ENCODE measurements at regions not wholly inside any gene's neighbourhood (a gene's known extent, or its start where the extent isn't known, plus 50 kb on each side); places are given as distances from the start of the nearest gene placed in this dataset.

DNA sequence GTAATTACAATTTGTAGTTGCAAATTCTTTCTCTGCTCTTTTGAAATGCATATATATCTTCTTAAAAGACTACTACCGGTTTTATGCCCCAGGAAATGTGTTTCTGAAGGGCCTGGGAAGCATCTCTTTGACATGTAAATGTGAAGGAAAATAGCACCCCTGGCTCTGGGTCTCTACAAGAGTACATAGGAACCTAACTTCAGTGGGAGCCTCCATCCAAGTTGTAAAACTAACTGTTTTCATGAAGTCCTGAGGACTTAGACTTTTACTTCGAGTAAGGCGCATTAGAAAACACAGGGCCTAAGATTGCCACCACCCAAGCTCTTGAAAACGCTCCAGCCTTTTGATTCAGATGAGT, 99.4 kb downstream of the CBLN2 start:
- Mint-ChIP-seq H3K4me3 (no peak overlapping the region), H3K36me3 (ENCODE audit: low read depth) (no peaks in the 10 kb centered on the region), H3K9me3 (no peaks in the 10 kb centered on the region), H3K27me3 (ENCODE audit: low read depth) (no peaks in the 10 kb centered on the region), H3K4me1 (no peaks in the 10 kb centered on the region), H3K27ac (no peak overlapping the region)
- TF ChIP-seq, protein P1, sequence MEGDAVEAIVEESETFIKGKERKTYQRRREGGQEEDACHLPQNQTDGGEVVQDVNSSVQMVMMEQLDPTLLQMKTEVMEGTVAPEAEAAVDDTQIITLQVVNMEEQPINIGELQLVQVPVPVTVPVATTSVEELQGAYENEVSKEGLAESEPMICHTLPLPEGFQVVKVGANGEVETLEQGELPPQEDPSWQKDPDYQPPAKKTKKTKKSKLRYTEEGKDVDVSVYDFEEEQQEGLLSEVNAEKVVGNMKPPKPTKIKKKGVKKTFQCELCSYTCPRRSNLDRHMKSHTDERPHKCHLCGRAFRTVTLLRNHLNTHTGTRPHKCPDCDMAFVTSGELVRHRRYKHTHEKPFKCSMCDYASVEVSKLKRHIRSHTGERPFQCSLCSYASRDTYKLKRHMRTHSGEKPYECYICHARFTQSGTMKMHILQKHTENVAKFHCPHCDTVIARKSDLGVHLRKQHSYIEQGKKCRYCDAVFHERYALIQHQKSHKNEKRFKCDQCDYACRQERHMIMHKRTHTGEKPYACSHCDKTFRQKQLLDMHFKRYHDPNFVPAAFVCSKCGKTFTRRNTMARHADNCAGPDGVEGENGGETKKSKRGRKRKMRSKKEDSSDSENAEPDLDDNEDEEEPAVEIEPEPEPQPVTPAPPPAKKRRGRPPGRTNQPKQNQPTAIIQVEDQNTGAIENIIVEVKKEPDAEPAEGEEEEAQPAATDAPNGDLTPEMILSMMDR (IDR thresholded peaks at IDR 0.05; ENCODE audit: unreplicated experiment in 3 of 3) = no peak

DNA sequence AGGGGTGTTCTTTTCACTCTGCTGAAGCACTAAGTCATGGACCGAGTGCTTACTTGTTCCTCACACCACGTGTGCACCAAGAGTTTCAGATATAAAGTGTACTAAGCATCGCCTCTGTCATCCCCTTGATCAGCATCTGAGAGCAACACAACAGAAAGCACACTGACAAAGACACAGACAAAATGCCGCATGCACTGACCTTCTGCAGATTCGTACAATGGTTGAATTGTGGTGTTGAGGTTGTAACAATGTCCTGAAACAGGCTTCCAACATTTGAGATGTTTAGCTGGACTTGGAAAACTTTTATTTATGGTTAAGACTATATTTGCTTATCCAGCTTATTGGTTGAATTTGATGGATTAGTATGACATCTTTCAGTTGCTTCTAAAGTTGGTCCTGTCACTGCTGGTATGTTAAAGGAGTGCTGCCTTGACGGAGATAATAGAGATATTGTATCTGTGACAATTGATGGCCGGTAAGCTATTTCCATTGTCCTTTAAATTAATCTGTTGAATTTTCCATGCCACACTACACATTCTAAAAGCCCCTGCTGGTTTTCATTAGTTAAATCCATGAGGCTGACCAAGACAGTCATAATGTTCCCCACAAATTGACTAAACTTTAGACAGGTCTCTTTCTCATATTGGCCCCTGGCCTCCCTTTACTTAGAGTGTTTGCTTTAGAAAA, 99.9 kb downstream of the CBLN2 start:
- H3K4me1 Mint-ChIP-seq = no peaks in the 10 kb centered on the region
- peaks cover 2% of the 10 kb centered on the region for H3K27me3 Mint-ChIP-seq (ENCODE audit: low read depth)
- H3K9me3 Mint-ChIP-seq = no peaks in the 10 kb centered on the region
- H3K36me3 Mint-ChIP-seq (ENCODE audit: low read depth) = no peaks in the 10 kb centered on the region
- no peak overlapping the region for H3K27ac Mint-ChIP-seq
- H3K4me3 Mint-ChIP-seq = no peak overlapping the region
- TF ChIP-seq, protein P1 (IDR thresholded peaks at IDR 0.05; ENCODE audit: unreplicated experiment in 3 of 3) = no peak

DNA sequence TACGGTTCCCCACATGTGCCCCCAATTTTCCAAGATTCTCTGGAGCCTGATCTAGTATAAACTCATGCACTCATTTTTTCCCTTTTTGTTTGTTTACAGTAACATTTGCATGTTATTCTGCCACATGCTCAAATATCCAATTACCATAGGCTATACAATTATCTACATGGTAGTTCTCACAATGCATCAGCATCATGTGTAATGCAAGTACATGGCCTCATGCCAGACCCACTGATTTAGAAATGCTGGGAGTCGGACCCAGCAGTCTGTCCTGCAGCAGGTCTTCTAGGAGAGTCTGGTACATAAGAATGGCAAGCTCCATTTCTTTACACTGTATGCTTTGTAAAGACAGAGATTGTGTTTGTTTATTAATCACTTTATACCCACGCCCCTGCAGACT, 107.7 kb downstream of the CBLN2 start:
- no peak overlapping the region for H3K4me3 Mint-ChIP-seq

DNA sequence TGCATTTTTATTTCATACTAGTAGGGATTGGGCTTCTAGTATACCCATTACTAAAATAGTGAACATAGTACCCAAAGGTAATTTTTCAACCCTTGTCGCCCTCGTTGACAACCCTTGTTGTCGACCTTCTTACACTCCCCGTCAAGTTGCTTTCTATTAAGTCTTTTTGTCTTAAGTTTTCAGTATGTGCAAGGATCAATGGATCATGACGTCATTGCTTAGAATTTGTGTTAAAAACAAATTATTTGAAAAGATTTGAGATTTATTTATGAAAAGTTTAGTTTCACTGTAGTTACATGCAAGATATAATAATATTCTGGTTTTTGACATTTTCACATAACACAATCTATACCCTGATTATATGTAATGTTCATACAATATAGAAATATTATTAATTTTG, 110.4 kb downstream of the CBLN2 start:
- Mint-ChIP-seq H3K9me3 (no peaks in the 10 kb centered on the region), H3K4me3 (no peak overlapping the region), H3K27ac (no peak overlapping the region), H3K36me3 (ENCODE audit: low read depth) (no peaks in the 10 kb centered on the region), H3K4me1 (no peaks in the 10 kb centered on the region), H3K27me3 (ENCODE audit: low read depth) (peaks cover 4% of the 10 kb centered on the region)
- TF ChIP-seq, protein P1 (IDR thresholded peaks at IDR 0.05; ENCODE audit: unreplicated experiment in 3 of 3) = no peak

More for the DNA sequence above, 107.7 kb downstream of the CBLN2 start:
- no peaks in the 10 kb centered on the region for H3K36me3 Mint-ChIP-seq (ENCODE audit: low read depth)
- no peak overlapping the region for H3K27ac Mint-ChIP-seq
- H3K4me1 Mint-ChIP-seq = no peaks in the 10 kb centered on the region
- H3K9me3 Mint-ChIP-seq = no peaks in the 10 kb centered on the region
- peaks cover 5% of the 10 kb centered on the region for H3K27me3 Mint-ChIP-seq (ENCODE audit: low read depth)
- TF ChIP-seq, protein P1 (IDR thresholded peaks at IDR 0.05; ENCODE audit: unreplicated experiment in 3 of 3) = no peak

DNA sequence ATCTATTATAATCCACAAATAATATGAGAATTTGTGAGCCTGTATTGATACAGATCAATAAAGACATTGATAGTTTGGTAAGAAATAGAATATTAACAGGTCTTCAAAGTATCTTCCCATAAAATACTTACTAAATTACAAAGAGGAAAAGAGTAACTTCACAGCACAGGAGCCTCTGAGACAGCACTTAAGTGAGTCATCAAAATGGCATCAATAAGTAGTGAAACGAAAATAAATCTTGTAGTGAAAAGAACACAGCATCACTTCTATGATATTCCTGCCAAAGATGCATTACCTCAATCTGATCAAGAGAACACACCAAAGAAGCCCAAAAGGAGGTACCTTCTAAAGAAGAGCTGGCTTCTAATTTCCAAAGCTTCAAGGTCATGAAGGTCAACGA, 116.4 kb downstream of the CBLN2 start:
- Mint-ChIP-seq H3K27ac (no peak overlapping the region), H3K4me1 (no peaks in the 10 kb centered on the region), H3K27me3 (ENCODE audit: low read depth) (peaks cover 4% of the 10 kb centered on the region), H3K36me3 (ENCODE audit: low read depth) (no peaks in the 10 kb centered on the region), H3K4me3 (no peak overlapping the region), H3K9me3 (no peaks in the 10 kb centered on the region)
- TF ChIP-seq, protein P1 (IDR thresholded peaks at IDR 0.05; ENCODE audit: unreplicated experiment in 3 of 3) = no peak

DNA sequence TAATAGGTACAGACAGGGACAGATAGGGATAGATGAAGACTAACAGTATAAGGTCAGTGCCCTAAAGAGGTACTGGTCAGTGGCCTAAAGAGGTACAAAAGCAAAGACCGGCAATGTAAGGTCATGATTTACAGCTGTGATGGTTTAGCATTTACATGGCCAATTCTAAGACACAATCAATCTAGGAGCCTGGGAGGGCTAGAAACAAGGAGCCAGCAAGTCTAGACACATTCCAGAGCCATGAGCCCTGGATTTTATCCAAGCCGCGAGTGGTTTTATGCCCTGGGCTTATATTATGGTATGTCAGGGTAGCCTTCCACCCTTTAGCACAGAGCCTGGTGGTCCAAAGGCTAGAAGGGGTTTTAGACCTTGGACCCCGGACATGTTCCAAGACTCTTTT, 124.2 kb downstream of the CBLN2 start:
- TF ChIP-seq, protein P1 (IDR thresholded peaks at IDR 0.05; ENCODE audit: unreplicated experiment in 3 of 3) = no peak
- H3K27ac Mint-ChIP-seq = no peak overlapping the region
- no peaks in the 10 kb centered on the region for H3K4me1 Mint-ChIP-seq
- no peak overlapping the region for H3K4me3 Mint-ChIP-seq
- H3K36me3 Mint-ChIP-seq (ENCODE audit: low read depth) = no peaks in the 10 kb centered on the region
- H3K9me3 Mint-ChIP-seq = peaks cover 6% of the 10 kb centered on the region
- H3K27me3 Mint-ChIP-seq (ENCODE audit: low read depth) = no peaks in the 10 kb centered on the region
